Astrocyte (in vitro differentiated cells and primary cell): ENCODE measurements at regions not wholly inside any gene's neighbourhood (a gene's known extent, or its start where the extent isn't known, plus 50 kb on each side); places are given as distances from the start of the nearest gene placed in this dataset.
A peak's percentile ranks its signal among the peaks of the same experiment; 100 is the strongest.

ENCODE experiments used
- DNase-seq: peaks from one replicate; pipeline ENCODE4 v3.0.0-alpha.2; 2010; ENCODE audit warnings: low read depth
- FAIRE-seq: peaks from 2 replicates; lab custom pipeline; 2011; peaks lifted over from hg19 to GRCh38; lab: Jason Lieb, UNC
- H2AFZ ChIP-seq: 2 replicates; pipeline ENCODE4 v1.6.0; 2012; ENCODE audit warnings: low read depth, low read length, inconsistent platforms
- H3K27ac ChIP-seq: 2 replicates; pipeline ENCODE4 v1.5.1; 2011; ENCODE audit warnings: low read depth, low read length, inconsistent platforms
- H3K27me3 ChIP-seq: 2 replicates; pipeline ENCODE4 v1.6.0; 2011; ENCODE audit warnings: low read length, inconsistent platforms; ENCODE audit not compliant: insufficient read depth
- H3K36me3 ChIP-seq: 2 replicates; pipeline ENCODE4 v1.5.1; 2011; ENCODE audit warnings: low read length, inconsistent platforms; ENCODE audit not compliant: insufficient read depth
- H3K4me1 ChIP-seq: 2 replicates; pipeline ENCODE4 v1.5.1; 2011; ENCODE audit warnings: low read length, inconsistent platforms; ENCODE audit not compliant: insufficient read depth
- H3K4me2 ChIP-seq: 2 replicates; pipeline ENCODE4 v1.6.0; 2012; ENCODE audit warnings: low read length, inconsistent platforms
- H3K4me3 ChIP-seq: 2 replicates; pipeline ENCODE4 v1.5.1; 2011; ENCODE audit warnings: low read depth, mild to moderate bottlenecking, low read length, inconsistent platforms; ENCODE audit not compliant: insufficient read depth
- H3K79me2 ChIP-seq: 2 replicates; pipeline ENCODE4 v1.6.0; 2012; ENCODE audit warnings: mild to moderate bottlenecking, low read length, inconsistent platforms; ENCODE audit not compliant: insufficient read depth
- H3K9ac ChIP-seq: 2 replicates; pipeline ENCODE4 v1.6.0; 2012; ENCODE audit warnings: mild to moderate bottlenecking, low read length, inconsistent platforms
- H3K9me3 ChIP-seq: 2 replicates; pipeline ENCODE4 v1.5.1; 2012; ENCODE audit warnings: low read depth, mild to moderate bottlenecking, low read length, inconsistent platforms; ENCODE audit not compliant: insufficient read depth
- H4K20me1 ChIP-seq: 2 replicates; pipeline ENCODE4 v1.6.0; 2012; ENCODE audit warnings: low read length, inconsistent platforms; ENCODE audit not compliant: insufficient read depth
- H3K27ac Mint-ChIP-seq: one replicate; pipeline ENCODE4 v1.8.0; 2021; ENCODE audit warnings: mild to moderate bottlenecking, mixed read lengths; ENCODE audit not compliant: unreplicated experiment
- H3K27me3 Mint-ChIP-seq: one replicate; pipeline ENCODE4 v1.8.0; 2021; ENCODE audit warnings: low read depth, mixed read lengths; ENCODE audit not compliant: unreplicated experiment
- H3K36me3 Mint-ChIP-seq: one replicate; pipeline ENCODE4 v1.8.0; 2021; ENCODE audit warnings: low read depth, mixed read lengths; ENCODE audit not compliant: unreplicated experiment
- H3K4me1 Mint-ChIP-seq: one replicate; pipeline ENCODE4 v1.8.0; 2021; ENCODE audit warnings: low read depth, mixed read lengths; ENCODE audit not compliant: unreplicated experiment
- H3K4me3 Mint-ChIP-seq: one replicate; pipeline ENCODE4 v1.8.0; 2021; ENCODE audit warnings: mild to moderate bottlenecking, moderate library complexity, mixed read lengths; ENCODE audit not compliant: unreplicated experiment
- H3K9me3 Mint-ChIP-seq: one replicate; pipeline ENCODE4 v1.8.0; 2021; ENCODE audit warnings: mild to moderate bottlenecking, mixed read lengths; ENCODE audit not compliant: unreplicated experiment
- EZH2 ChIP-seq: IDR thresholded peaks from 2 replicates; pipeline ENCODE4 v1.6.1; 2012; ENCODE audit warnings: mild to moderate bottlenecking, low read length, inconsistent platforms; ENCODE audit not compliant: insufficient read depth
- TF ChIP-seq, protein P1 (sequence below): IDR thresholded peaks from 2 replicates; pipeline ENCODE4 v1.5.1; 2011; ENCODE audit warnings: low read depth, mild to moderate bottlenecking, inconsistent platforms, low read length, moderate library complexity; ENCODE audit not compliant: insufficient read depth

DNA sequence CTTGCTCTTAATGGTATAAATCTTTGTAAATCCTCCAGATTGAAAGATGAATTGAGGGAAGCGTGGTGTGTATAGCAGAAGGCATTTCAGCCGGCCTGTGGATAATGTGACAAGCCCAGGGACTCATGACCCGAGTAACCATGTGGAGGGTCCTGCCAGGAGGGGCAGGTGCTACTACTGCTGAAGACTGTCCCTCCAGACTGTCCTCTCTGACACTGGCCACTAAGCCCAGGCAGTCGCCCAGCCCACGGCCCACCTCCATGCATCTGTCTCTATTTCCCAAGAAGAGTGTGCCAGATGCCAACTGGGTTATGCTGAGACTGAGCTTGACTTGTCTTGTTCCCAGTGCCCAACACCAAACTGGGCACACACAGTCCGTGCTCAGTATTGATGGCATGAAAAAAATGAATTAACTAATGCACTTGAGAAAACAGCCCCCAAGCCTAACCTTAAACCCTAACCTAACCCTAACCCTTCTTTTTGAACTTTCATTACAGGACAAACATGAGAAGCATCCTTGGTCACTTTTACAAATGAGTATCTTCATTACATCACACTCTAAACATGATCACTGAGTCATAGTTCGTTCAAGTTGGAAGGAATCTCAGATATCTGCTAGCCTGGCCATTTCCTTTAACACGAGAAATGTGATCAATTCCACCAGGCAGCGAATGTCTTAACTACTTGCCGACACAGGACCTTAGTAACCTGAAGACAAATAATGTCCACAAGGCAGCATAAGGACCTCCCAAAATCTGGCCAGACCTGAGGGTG, 182.2 kb upstream of the RREB1 start:
- Histone ChIP-seq H3K9ac (no peak overlapping the region), H3K27ac (no peak overlapping the region), H2AFZ (no peak overlapping the region), H3K4me2 (no peak overlapping the region), H3K36me3 (no peaks in the 10 kb centered on the region), H3K9me3 (peaks cover 2% of the 10 kb centered on the region), H3K4me1 (no peaks in the 10 kb centered on the region), H3K27me3 (no peaks in the 10 kb centered on the region), H4K20me1 (no peaks in the 10 kb centered on the region), H3K79me2 (no peaks in the 10 kb centered on the region), H3K4me3 (no peak overlapping the region)
- Mint-ChIP-seq H3K36me3 (no peaks in the 10 kb centered on the region), H3K9me3 (peaks cover 8% of the 10 kb centered on the region), H3K4me3 (no peak overlapping the region), H3K4me1 (peaks cover 20% of the 10 kb centered on the region), H3K27me3 (peaks cover 4% of the 10 kb centered on the region), H3K27ac (peak overlapping the region; percentile 26)
- DNase-seq (peak; percentile 23), FAIRE-seq (no peak)
- TF ChIP-seq, protein P1, sequence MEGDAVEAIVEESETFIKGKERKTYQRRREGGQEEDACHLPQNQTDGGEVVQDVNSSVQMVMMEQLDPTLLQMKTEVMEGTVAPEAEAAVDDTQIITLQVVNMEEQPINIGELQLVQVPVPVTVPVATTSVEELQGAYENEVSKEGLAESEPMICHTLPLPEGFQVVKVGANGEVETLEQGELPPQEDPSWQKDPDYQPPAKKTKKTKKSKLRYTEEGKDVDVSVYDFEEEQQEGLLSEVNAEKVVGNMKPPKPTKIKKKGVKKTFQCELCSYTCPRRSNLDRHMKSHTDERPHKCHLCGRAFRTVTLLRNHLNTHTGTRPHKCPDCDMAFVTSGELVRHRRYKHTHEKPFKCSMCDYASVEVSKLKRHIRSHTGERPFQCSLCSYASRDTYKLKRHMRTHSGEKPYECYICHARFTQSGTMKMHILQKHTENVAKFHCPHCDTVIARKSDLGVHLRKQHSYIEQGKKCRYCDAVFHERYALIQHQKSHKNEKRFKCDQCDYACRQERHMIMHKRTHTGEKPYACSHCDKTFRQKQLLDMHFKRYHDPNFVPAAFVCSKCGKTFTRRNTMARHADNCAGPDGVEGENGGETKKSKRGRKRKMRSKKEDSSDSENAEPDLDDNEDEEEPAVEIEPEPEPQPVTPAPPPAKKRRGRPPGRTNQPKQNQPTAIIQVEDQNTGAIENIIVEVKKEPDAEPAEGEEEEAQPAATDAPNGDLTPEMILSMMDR, result no peak
- no peak for TF ChIP-seq EZH2

DNA sequence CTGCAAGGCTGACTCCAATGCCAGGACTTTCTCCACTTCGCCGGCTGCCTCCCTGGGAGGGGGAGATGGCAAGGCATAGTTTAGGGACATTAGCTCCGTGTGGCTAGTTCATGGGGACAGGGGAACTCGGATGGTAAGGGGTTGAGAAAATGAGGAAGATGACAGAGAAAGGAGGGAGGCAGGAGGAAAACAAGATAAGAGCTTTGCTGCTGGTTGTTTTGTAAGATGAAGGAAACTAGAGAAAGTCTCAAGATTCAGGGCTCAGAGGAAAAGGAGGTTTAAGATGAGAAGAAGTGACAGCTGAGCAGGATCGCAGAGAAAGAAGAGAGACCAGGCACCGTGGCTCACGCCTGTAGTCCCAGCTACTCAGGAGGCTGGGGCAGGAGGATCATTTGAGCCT, 180.9 kb upstream of the RREB1 start:
- Histone ChIP-seq H3K27ac (no peak overlapping the region), H3K4me2 (no peak overlapping the region), H3K36me3 (no peaks in the 10 kb centered on the region), H2AFZ (no peak overlapping the region), H3K4me3 (no peak overlapping the region), H3K9me3 (peaks cover 2% of the 10 kb centered on the region), H4K20me1 (no peaks in the 10 kb centered on the region), H3K4me1 (no peaks in the 10 kb centered on the region), H3K9ac (no peak overlapping the region), H3K27me3 (no peaks in the 10 kb centered on the region), H3K79me2 (no peaks in the 10 kb centered on the region)
- no peak overlapping the region for H3K4me3 Mint-ChIP-seq
- H3K27ac Mint-ChIP-seq, result peak overlapping the region; percentile 23
- no peak for DNase-seq
- TF ChIP-seq, protein P1, result no peak
- no peak for TF ChIP-seq EZH2
- peaks cover 5% of the 10 kb centered on the region for H3K9me3 Mint-ChIP-seq
- no peak for FAIRE-seq
- H3K4me1 Mint-ChIP-seq, result peaks cover 23% of the 10 kb centered on the region
- no peaks in the 10 kb centered on the region for H3K36me3 Mint-ChIP-seq
- H3K27me3 Mint-ChIP-seq, result peaks cover 4% of the 10 kb centered on the region
